SH-SY5Y (cell line): ENCODE measurements at regions not wholly inside any gene's neighbourhood (a gene's known extent, or its start where the extent isn't known, plus 50 kb on each side); places are given as distances from the start of the nearest gene placed in this dataset.

Experiments
- GATA2 ChIP-seq: IDR thresholded peaks from 2 replicates; pipeline ENCODE4 v1.6.1; 2011; ENCODE audit warnings: mild to moderate bottlenecking, low read depth, low read length
- GATA3 ChIP-seq: IDR thresholded peaks from 2 replicates; pipeline ENCODE4 v1.6.1; 2011; ENCODE audit warnings: low read depth, mild to moderate bottlenecking, low read length, moderate library complexity

GRCh38 chr4:136939781-136940180 lies 592.5 kb downstream of the PCDH18 start:
- TF ChIP-seq GATA2 (no peak), GATA3 (no peak)
